Erythroblast (primary cell): ENCODE measurements at regions not wholly inside any gene's neighbourhood (a gene's known extent, or its start where the extent isn't known, plus 50 kb on each side); places are given as distances from the start of the nearest gene placed in this dataset.

ENCODE experiments used
- DNase-seq, 2 experiments: peaks; one replicate each; lab custom pipeline; 2025; lab: John Stamatoyannopoulos, UW
- GATA1 ChIP-seq: IDR thresholded peaks from 2 replicates; pipeline ENCODE4 v1.6.1; 2011; ENCODE audit warnings: low read depth, mild to moderate bottlenecking, control low read depth, low read length, moderate library complexity
- POLR2A ChIP-seq: IDR thresholded peaks from 2 replicates; pipeline ENCODE4 v1.6.1; 2011; ENCODE audit warnings: mild to moderate bottlenecking, low read length

- TF ChIP-seq GATA1 (no peak), POLR2A (no peak)
- DNase-seq: no peak
Observed at GRCh38 chr1:208358651-208359050, 114.5 kb upstream of the PLXNA2 start.

GRCh38 chr1:208362011-208362410 lies 117.8 kb upstream of the PLXNA2 start:
- TF ChIP-seq GATA1 (no peak), POLR2A (no peak)
- DNase-seq: no peak

GRCh38 chr1:208366559-208366958 lies 122.4 kb upstream of the PLXNA2 start:
- no peak for DNase-seq
- TF ChIP-seq POLR2A (no peak), GATA1 (no peak)

- no peak for DNase-seq
- TF ChIP-seq GATA1: no peak
- TF ChIP-seq POLR2A: no peak
Observed at GRCh38 chr1:208369045-208369444, 124.9 kb upstream of the PLXNA2 start.

GRCh38 chr1:208369658-208370057 lies 125.5 kb upstream of the PLXNA2 start:
- TF ChIP-seq POLR2A (no peak), GATA1 (no peak)
- no peak for DNase-seq

- TF ChIP-seq POLR2A: no peak
- no peak for TF ChIP-seq GATA1
- no peak for DNase-seq
Observed at GRCh38 chr1:208374391-208374941, 130.3 kb upstream of the PLXNA2 start.

- no peak for DNase-seq
- no peak for TF ChIP-seq GATA1
Observed at GRCh38 chr1:208381481-208381880, 137.3 kb upstream of the PLXNA2 start.

- no peak for DNase-seq
- no peak for TF ChIP-seq GATA1
- TF ChIP-seq POLR2A: no peak
Observed at GRCh38 chr1:208387908-208388811, 144.0 kb upstream of the PLXNA2 start.

GRCh38 chr1:208393416-208393815 lies 149.2 kb upstream of the PLXNA2 start:
- TF ChIP-seq GATA1: no peak
- DNase-seq: no peak

- no peak for DNase-seq
- TF ChIP-seq POLR2A: no peak
- no peak for TF ChIP-seq GATA1
Observed at GRCh38 chr1:208393826-208394225, 149.6 kb upstream of the PLXNA2 start.

GRCh38 chr1:208397286-208397685 lies 153.1 kb upstream of the PLXNA2 start:
- DNase-seq: no peak
- TF ChIP-seq POLR2A (no peak), GATA1 (no peak)

- TF ChIP-seq GATA1 (no peak), POLR2A (no peak)
- DNase-seq: no peak
Observed at GRCh38 chr1:208405014-208405413, 160.8 kb upstream of the PLXNA2 start.

GRCh38 chr1:208409176-208409575 lies 165.0 kb upstream of the PLXNA2 start:
- TF ChIP-seq POLR2A (no peak), GATA1 (no peak)
- DNase-seq: no peak

GRCh38 chr1:208410409-208410808 lies 166.2 kb upstream of the PLXNA2 start:
- TF ChIP-seq GATA1 (no peak), POLR2A (no peak)
- no peak for DNase-seq
